Glutamatergic neuron (in vitro differentiated cells): ENCODE measurements at regions not wholly inside any gene's neighbourhood (a gene's known extent, or its start where the extent isn't known, plus 50 kb on each side); places are given as distances from the start of the nearest gene placed in this dataset.
A peak's percentile ranks its signal among the peaks of the same experiment; 100 is the strongest.

ENCODE experiments used
- DNase-seq: peaks from one replicate; pipeline ENCODE4 v3.0.0; 2022
- H3K27ac Mint-ChIP-seq: one replicate; pipeline ENCODE4 v1.8.0; 2020; ENCODE audit warnings: mild to moderate bottlenecking, mixed read lengths, inconsistent platforms; ENCODE audit not compliant: unreplicated experiment
- H3K27me3 Mint-ChIP-seq: one replicate; pipeline ENCODE4 v1.8.0; 2020; ENCODE audit warnings: mild to moderate bottlenecking, moderate library complexity, mixed read lengths, inconsistent platforms; ENCODE audit not compliant: unreplicated experiment
- H3K36me3 Mint-ChIP-seq: one replicate; pipeline ENCODE4 v1.8.0; 2020; ENCODE audit warnings: mild to moderate bottlenecking, mixed read lengths, inconsistent platforms; ENCODE audit not compliant: unreplicated experiment
- H3K4me1 Mint-ChIP-seq: one replicate; pipeline ENCODE4 v1.8.0; 2020; ENCODE audit warnings: mild to moderate bottlenecking, low read depth, mixed read lengths, inconsistent platforms; ENCODE audit not compliant: unreplicated experiment
- H3K4me3 Mint-ChIP-seq: one replicate; pipeline ENCODE4 v1.8.0; 2020; ENCODE audit warnings: mild to moderate bottlenecking, mixed read lengths, inconsistent platforms; ENCODE audit not compliant: unreplicated experiment
- H3K9me3 Mint-ChIP-seq: one replicate; pipeline ENCODE4 v1.8.0; 2020; ENCODE audit warnings: mild to moderate bottlenecking, moderate library complexity, mixed read lengths, inconsistent platforms; ENCODE audit not compliant: unreplicated experiment
- TF ChIP-seq, protein P1 (sequence below): fragments of 200-600 bp; sonication (generic); IDR thresholded peaks from one replicate; pipeline ENCODE4 v1.5.0; 2021; ENCODE audit not compliant: partially characterized antibody, unreplicated experiment

DNA sequence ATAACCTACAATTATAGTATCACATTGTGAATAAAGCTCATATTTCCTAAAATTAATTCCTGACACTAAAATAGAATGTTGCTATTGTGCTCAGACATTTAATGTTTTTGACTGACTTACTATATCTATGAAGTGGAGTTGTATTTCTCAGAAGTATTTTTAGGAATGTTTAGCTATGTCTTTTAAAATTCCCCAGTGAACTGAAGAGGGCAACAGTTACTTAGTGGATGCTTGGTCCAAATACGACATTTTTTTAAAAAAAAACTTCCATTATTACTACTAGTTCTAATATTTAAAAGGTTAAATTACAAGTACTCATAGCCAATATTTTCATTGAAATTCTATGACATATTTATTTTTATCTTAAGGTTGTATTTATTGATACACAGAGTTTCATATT lies 460.2 kb downstream of the COL12A1 start:
- H3K4me3 Mint-ChIP-seq: no peak overlapping the region
- H3K27ac Mint-ChIP-seq: no peak overlapping the region
- DNase-seq: no peak
- TF ChIP-seq, protein P1, sequence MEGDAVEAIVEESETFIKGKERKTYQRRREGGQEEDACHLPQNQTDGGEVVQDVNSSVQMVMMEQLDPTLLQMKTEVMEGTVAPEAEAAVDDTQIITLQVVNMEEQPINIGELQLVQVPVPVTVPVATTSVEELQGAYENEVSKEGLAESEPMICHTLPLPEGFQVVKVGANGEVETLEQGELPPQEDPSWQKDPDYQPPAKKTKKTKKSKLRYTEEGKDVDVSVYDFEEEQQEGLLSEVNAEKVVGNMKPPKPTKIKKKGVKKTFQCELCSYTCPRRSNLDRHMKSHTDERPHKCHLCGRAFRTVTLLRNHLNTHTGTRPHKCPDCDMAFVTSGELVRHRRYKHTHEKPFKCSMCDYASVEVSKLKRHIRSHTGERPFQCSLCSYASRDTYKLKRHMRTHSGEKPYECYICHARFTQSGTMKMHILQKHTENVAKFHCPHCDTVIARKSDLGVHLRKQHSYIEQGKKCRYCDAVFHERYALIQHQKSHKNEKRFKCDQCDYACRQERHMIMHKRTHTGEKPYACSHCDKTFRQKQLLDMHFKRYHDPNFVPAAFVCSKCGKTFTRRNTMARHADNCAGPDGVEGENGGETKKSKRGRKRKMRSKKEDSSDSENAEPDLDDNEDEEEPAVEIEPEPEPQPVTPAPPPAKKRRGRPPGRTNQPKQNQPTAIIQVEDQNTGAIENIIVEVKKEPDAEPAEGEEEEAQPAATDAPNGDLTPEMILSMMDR: no peak
- H3K9me3 Mint-ChIP-seq: no peaks in the 10 kb centered on the region
- H3K36me3 Mint-ChIP-seq: no peaks in the 10 kb centered on the region
- peaks cover 11% of the 10 kb centered on the region for H3K4me1 Mint-ChIP-seq
- H3K27me3 Mint-ChIP-seq: no peaks in the 10 kb centered on the region

DNA sequence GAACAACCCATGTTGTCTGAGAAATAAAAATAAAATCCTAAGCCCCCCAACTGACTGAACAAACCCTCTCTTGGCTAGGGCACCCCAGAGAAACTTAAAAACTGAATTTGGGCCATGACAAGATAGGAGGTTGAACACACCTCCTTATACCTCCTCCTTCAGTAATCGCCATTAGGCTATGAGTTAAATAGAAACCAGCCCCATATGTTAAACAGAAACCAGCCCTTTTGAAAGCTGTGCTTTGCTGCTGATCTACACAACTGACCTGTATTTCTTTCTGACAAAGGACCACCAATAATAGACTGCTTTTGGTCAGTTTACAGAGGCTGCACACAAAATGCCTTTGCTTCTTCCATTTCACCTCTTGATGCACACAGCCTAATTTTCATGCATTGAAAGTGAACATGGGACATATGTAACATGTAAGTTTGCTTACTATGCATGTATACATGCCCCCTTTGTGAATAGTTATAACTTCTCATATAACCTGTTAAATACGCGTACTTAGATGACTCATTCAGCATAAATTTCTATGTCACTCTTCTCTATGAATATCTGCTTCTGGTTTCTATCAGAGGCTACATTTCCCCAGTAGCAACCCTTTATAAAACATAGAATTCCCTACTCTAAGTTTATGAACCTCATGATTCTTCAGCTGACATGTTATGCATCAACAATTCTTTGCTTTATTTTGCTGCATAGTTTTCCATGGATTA lies 462.9 kb downstream of the COL12A1 start:
- H3K27ac Mint-ChIP-seq: no peak overlapping the region
- peaks cover 7% of the 10 kb centered on the region for H3K4me1 Mint-ChIP-seq
- no peak for DNase-seq
- TF ChIP-seq, protein P1: no peak
- H3K9me3 Mint-ChIP-seq: no peaks in the 10 kb centered on the region
- H3K36me3 Mint-ChIP-seq: no peaks in the 10 kb centered on the region
- H3K27me3 Mint-ChIP-seq: no peaks in the 10 kb centered on the region
- H3K4me3 Mint-ChIP-seq: no peak overlapping the region

DNA sequence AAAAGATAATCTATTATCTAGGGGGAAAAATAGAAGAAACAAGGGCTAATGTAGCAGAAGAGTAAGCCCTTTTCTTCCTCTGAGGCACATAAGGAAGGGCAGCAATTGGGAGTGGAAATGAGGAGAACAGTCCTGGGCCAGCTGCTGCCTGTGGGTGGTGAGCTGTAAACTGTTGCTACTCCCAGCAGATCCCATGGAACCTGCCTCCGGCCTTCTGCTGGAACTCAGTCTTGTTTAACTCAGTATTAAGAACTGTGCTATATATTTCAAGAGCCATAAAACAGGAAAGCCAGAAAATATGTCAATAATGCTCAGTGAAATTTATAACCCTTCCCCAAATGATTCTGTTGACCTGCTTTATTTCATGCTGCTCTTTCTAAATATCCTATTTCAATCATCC lies 464.2 kb downstream of the COL12A1 start:
- no peaks in the 10 kb centered on the region for H3K9me3 Mint-ChIP-seq
- TF ChIP-seq, protein P1: no peak
- no peaks in the 10 kb centered on the region for H3K36me3 Mint-ChIP-seq
- no peak overlapping the region for H3K27ac Mint-ChIP-seq
- H3K4me3 Mint-ChIP-seq: no peak overlapping the region
- peaks cover 7% of the 10 kb centered on the region for H3K4me1 Mint-ChIP-seq
- H3K27me3 Mint-ChIP-seq: no peaks in the 10 kb centered on the region
- DNase-seq: peak; percentile 55

DNA sequence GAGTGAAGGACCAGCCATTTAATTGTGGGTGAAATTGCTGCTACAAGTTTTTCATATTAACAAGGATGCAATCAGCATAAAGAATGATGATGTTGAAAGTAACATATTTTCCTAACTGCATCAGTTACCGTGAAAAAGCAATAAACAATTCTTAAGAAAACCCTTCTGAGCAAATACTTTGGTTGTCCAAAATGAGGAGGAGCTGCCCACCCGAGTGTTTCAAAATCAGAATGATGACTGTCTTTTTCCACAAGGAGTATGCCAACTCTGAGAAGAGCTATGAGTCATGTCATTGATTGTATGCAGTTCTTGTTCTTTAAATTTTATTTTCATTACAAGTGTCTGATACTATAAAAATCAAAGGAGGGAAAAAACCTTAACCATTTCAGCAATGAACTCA lies 470.5 kb downstream of the COL12A1 start:
- Mint-ChIP-seq H3K4me3 (no peak overlapping the region), H3K9me3 (no peaks in the 10 kb centered on the region), H3K36me3 (no peaks in the 10 kb centered on the region), H3K27me3 (no peaks in the 10 kb centered on the region), H3K27ac (no peak overlapping the region), H3K4me1 (no peaks in the 10 kb centered on the region)
- TF ChIP-seq, protein P1: no peak
- no peak for DNase-seq

DNA sequence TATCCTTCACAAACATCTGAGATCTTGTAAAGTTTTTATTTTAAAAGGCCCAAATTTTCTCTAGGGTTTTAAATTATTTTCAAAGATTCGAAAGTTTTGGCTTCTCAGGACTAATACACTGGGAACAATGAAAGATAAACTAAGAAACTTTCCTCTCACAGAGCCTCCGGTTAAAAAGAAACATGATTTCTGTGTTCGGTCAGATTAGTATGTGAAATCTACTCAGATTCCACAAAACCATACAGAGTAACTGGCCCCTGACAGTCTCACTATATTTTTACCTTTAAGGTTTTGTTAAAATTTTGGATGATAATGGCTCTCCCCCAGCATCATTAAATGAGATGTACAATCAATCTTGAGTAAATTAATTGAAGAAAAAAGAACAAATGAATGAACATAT lies 471.0 kb downstream of the COL12A1 start:
- Mint-ChIP-seq H3K9me3 (no peaks in the 10 kb centered on the region), H3K27me3 (no peaks in the 10 kb centered on the region)
- no peak for DNase-seq

More for the DNA sequence above, 471.0 kb downstream of the COL12A1 start:
- Mint-ChIP-seq H3K27ac (no peak overlapping the region), H3K36me3 (no peaks in the 10 kb centered on the region), H3K4me1 (no peaks in the 10 kb centered on the region), H3K4me3 (no peak overlapping the region)
- TF ChIP-seq, protein P1: no peak
